GM18505 (cell line): ENCODE measurements at regions not wholly inside any gene's neighbourhood (a gene's known extent, or its start where the extent isn't known, plus 50 kb on each side); places are given as distances from the start of the nearest gene placed in this dataset.

Source experiments
- ATAC-seq: cut with Tn5 transposase; IDR thresholded peaks from one replicate; pipeline ENCODE4 v1.9.1; 2021; ENCODE audit not compliant: unreplicated experiment
- POLR2A ChIP-seq: IDR thresholded peaks from 4 replicates; pipeline ENCODE4 v1.6.1; 2011; ENCODE audit warnings: borderline replicate concordance; ENCODE audit not compliant: insufficient read depth, insufficient read length; ENCODE audit errors: extremely low read depth

DNA sequence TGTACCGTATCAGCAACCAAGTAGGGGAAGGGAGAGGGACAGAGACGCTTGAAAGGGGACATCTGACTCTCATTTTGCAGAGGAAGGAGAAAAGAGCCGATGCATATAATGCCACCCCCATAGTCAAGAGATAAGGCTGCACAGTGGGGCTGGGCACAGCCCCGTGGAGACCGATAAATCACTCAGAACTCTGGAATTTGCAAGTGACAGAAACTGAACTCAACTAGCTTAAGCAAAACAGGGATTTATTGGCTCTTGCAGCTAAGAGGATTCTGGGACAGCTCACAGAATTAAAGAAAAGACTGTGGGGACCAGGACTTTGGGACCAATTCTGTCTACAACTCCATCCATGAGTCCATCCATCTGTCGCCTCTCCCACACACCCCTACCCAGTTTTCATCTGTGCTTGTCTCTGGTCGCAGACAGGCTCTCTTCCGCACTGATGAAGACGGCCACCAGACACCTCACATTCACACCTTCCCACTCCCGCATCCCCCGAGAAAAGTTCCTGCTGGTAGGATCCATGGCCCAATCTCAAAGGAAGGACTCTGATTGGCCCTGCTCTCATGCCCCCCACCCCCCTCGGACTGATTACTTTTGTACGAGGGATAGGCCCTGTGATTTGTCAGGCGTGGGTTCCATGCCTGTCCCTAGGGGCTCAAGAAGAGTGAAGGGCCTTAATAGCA, 105.9 kb upstream of the RPL38 start:
- TF ChIP-seq POLR2A = no peak
- ATAC-seq = no peak

DNA sequence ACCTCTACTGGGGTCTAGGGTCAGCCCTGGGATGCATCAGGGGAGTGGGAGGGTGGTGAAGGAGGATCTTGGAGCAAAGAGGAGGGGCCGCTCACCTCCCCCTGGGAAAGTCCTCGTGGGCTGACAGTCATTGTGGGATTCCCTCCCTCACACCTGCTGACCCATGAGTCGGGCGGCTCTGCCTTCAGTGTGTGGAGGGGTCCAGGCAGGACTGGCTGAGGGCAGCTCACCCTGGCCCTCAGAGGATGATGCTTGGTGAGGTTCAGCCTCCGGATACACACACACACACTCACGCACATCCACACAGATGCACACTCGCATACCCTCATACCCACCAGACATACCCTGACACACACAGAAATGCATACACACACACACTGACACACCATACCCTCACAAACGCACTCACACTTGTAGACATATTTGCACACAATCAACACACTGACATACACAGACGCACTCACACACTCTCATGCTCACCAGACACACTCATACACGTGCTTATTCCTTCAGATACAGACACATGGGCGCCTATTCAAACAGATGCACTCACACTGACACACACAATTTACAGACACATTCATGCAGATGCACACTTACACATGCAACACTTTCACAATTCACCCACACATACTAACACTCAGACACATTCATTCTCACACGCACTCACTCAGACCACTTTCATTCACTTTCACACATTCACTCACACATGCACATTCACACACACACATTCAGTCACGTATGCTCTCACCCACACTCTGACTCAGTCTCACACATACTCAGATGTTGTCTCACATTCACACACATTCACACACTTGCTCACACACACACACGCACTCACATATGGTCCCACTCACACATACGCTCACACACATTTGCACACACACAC, 105.1 kb upstream of the RPL38 start:
- no peak for ATAC-seq
- TF ChIP-seq POLR2A = no peak

GRCh38 chr17:74099442-74100340, 103.8 kb upstream of the RPL38 start:
- ATAC-seq = no peak
- TF ChIP-seq POLR2A = no peak

DNA sequence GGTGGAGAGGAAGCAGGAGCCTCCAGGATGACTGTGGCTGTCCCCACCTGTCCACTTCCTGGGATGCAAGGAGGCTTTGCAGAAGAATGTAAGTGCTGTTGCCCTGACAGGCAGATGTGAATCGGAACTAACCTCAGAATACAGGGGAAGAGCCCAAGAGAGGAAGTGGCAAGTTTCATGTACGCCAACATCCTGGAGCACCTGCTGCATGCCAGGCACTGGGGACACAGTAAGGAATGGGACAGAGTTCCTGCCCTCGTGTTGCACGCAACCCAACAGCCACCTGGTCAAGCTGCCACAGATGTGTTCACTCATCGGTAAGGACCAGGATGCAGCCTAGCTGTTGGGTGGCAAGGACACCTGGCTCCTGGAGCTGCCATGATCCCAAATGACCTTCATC, 98.6 kb upstream of the RPL38 start:
- TF ChIP-seq POLR2A = no peak
- no peak for ATAC-seq

GRCh38 chr17:74107107-74107506, 96.4 kb upstream of the RPL38 start:
- ATAC-seq = no peak

GRCh38 chr17:74108126-74108705, 95.3 kb upstream of the RPL38 start:
- no peak for TF ChIP-seq POLR2A
- ATAC-seq = no peak

More at GRCh38 chr17:74107107-74107506, 96.4 kb upstream of the RPL38 start:
- TF ChIP-seq POLR2A = no peak

DNA sequence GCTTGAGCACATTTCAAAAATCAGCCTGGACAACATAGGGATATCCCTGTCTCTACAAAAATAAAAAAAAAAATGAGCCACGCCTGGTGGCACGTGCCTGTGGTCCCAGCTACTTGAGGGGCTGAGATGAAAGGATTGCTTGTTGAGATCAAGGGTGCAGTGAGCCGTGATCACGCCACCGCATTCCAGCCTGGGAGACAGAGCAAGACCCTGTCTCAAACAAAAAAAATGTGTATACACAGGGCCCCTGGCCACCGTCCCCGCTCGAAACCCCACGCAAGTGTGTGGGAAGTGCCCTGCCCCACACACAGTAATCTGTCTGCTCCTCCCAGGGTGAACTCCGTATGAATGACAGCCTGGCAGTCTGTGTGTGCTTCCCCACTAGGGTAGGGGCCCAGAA, 93.0 kb upstream of the RPL38 start:
- ATAC-seq = no peak
- no peak for TF ChIP-seq POLR2A

DNA sequence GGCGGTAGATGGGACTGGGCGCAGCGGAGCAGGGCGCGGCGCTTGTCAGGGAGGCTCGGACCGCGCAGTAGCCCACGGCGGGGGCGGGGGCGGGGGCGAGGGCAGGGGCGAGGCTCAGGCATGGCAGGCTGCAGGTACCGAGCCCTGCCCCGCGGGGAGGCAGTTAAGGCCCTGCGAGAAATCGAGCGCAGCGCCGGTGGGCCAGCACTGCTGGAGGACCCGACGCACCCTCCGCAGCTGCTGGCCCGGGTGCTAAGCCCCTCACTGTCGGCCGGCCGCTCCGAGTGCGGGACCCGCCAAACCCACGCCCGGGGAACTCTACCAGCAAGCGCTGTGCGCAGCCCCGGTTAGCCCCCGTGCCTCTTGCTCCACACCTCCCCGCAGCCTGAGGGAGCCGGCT, 90.2 kb upstream of the RPL38 start:
- TF ChIP-seq POLR2A = no peak
- ATAC-seq = no peak

- ATAC-seq = no peak
- no peak for TF ChIP-seq POLR2A
Observed at GRCh38 chr17:74113952-74114351, 89.5 kb upstream of the RPL38 start.

GRCh38 chr17:74114881-74115470, 88.5 kb upstream of the RPL38 start:
- ATAC-seq = no peak
- TF ChIP-seq POLR2A = no peak

GRCh38 chr17:74115586-74115985, 87.9 kb upstream of the RPL38 start:
- no peak for TF ChIP-seq POLR2A
- ATAC-seq = no peak

GRCh38 chr17:74116087-74116717, 87.3 kb upstream of the RPL38 start:
- TF ChIP-seq POLR2A = no peak
- no peak for ATAC-seq
